Stimulated activated CD8-positive, alpha-beta memory T cell treated with anti-CD3 and anti-CD28 coated beads, Interleukin-4, amount 100 ng/mL, for 4 hours (primary cell): ENCODE measurements at regions not wholly inside any gene's neighbourhood (a gene's known extent, or its start where the extent isn't known, plus 50 kb on each side); places are given as distances from the start of the nearest gene placed in this dataset.
"Not testable (repeated sequence)": the region's sequence is repeated elsewhere in the genome, so short reads cannot be mapped to it uniquely, and the experiment has no call there.

Source experiments
- DNase-seq, 2 donors: peaks; one replicate each; pipeline ENCODE4 v3.0.0-alpha.2; 2020; ENCODE audit warnings: low read depth in 2 of 2, low spot score in 1 of 2

- no peak for DNase-seq
These were observed 235.9 kb upstream of the DDI1 start for GRCh38 chr11:103800406-103801114.

- DNase-seq, result no peak
These were observed 233.4 kb upstream of the DDI1 start for GRCh38 chr11:103803062-103803461.

GRCh38 chr11:103805688-103806009 lies 230.8 kb upstream of the DDI1 start:
- no peak for DNase-seq

- DNase-seq, result no peak
These were observed 230.1 kb upstream of the DDI1 start for GRCh38 chr11:103806130-103806895.

GRCh38 chr11:103807806-103808205 lies 228.6 kb upstream of the DDI1 start:
- no peak for DNase-seq

GRCh38 chr11:103808252-103808651 lies 228.2 kb upstream of the DDI1 start:
- no peak for DNase-seq

- DNase-seq, result no peak
These were observed 224.5 kb upstream of the DDI1 start for GRCh38 chr11:103811870-103812455.

GRCh38 chr11:103812680-103813079 lies 223.8 kb upstream of the DDI1 start:
- no peak for DNase-seq

- not testable (repeated sequence) for DNase-seq
These were observed 216.1 kb upstream of the DDI1 start for GRCh38 chr11:103820345-103820744.

GRCh38 chr11:103824116-103824515 lies 212.3 kb upstream of the DDI1 start:
- DNase-seq, result no peak

GRCh38 chr11:103825469-103825868 lies 211.0 kb upstream of the DDI1 start:
- DNase-seq, result no peak

GRCh38 chr11:103826856-103827255 lies 209.6 kb upstream of the DDI1 start:
- DNase-seq, result no peak

GRCh38 chr11:103829596-103829995 lies 206.8 kb upstream of the DDI1 start:
- no peak for DNase-seq

- no peak for DNase-seq
These were observed 206.2 kb upstream of the DDI1 start for GRCh38 chr11:103830205-103830604.

- no peak for DNase-seq
These were observed 203.7 kb upstream of the DDI1 start for GRCh38 chr11:103832762-103833161.

- DNase-seq, result no peak
These were observed 194.2 kb upstream of the DDI1 start for GRCh38 chr11:103842191-103842590.

- DNase-seq, result no peak
These were observed 193.6 kb upstream of the DDI1 start for GRCh38 chr11:103842795-103843194.

GRCh38 chr11:103844327-103845215 lies 191.9 kb upstream of the DDI1 start:
- DNase-seq, result no peak

- no peak for DNase-seq
These were observed 191.1 kb upstream of the DDI1 start for GRCh38 chr11:103845331-103845730.

GRCh38 chr11:103848686-103849085 lies 187.8 kb upstream of the DDI1 start:
- DNase-seq, result no peak

GRCh38 chr11:103849366-103849765 lies 187.1 kb upstream of the DDI1 start:
- DNase-seq, result no peak
